IMR-90 (cell line): ENCODE measurements at regions not wholly inside any gene's neighbourhood (a gene's known extent, or its start where the extent isn't known, plus 50 kb on each side); places are given as distances from the start of the nearest gene placed in this dataset.

Source experiments
- ATAC-seq: fragments of 200-7000 bp; cut with Tn5 transposase; 2 replicates; pipeline ENCODE4 v1.9.1; 2020; ENCODE audit warnings: low read depth, mild to moderate bottlenecking, moderate library complexity
- BruUV-seq: library from RNA; stranded (reverse); fragments of 400-500 nt; replicated peaks from 2 replicates; lab custom pipeline; 2021; lab: Mats Ljungman, UMichigan
- CTCF ChIA-PET: fragments of 300-600 bp; formaldehyde crosslinking; extraction: SDS; loops from one replicate; lab custom pipeline; 2021; ENCODE audit warnings: antibody characterized with exemption; lab: Yijun Ruan, JAX
- POLR2A ChIA-PET: fragments of 300-600 bp; sonication (Branson Sonifier 250); formaldehyde crosslinking; loops from one replicate; lab custom pipeline; 2022; ENCODE audit warnings: antibody characterized with exemption; ENCODE audit not compliant: unreplicated experiment; lab: Charles Lee
- DNase-seq: peaks from one replicate; pipeline ENCODE4 v3.0.0; 2013
- H2AFZ ChIP-seq: replicated peaks from 2 replicates; pipeline ENCODE3; 2013; ENCODE audit warnings: low read length, mild to moderate bottlenecking; ENCODE audit not compliant: poor library complexity
- H2AK5ac ChIP-seq: 2 replicates; pipeline ENCODE4 v1.6.1; 2013; ENCODE audit warnings: low read depth, low read length, inconsistent platforms
- H2AK9ac ChIP-seq: replicated peaks from 2 replicates; pipeline ENCODE3; 2013; ENCODE audit warnings: mild to moderate bottlenecking, low read depth, low read length, moderate library complexity; ENCODE audit not compliant: poor library complexity
- H2BK120ac ChIP-seq: 2 replicates; pipeline ENCODE4 v1.6.1; 2013; ENCODE audit warnings: low read depth, low read length, inconsistent platforms
- H2BK15ac ChIP-seq: 3 replicates; pipeline ENCODE4 v1.6.1; 2013; ENCODE audit warnings: low read depth, low read length, inconsistent platforms
- H2BK20ac ChIP-seq: 2 replicates; pipeline ENCODE4 v1.6.1; 2013; ENCODE audit warnings: low read depth, mild to moderate bottlenecking, inconsistent platforms, low read length, moderate library complexity
- H2BK5ac ChIP-seq: 2 replicates; pipeline ENCODE4 v1.6.1; 2013; ENCODE audit warnings: mild to moderate bottlenecking, low read depth, low read length, inconsistent platforms; ENCODE audit not compliant: poor library complexity, severe bottlenecking
- H3K14ac ChIP-seq: replicated peaks from 2 replicates; pipeline ENCODE4 v1.6.1; 2013; ENCODE audit warnings: low read depth, low read length, inconsistent platforms
- H3K18ac ChIP-seq: 2 replicates; pipeline ENCODE4 v1.6.1; 2013; ENCODE audit warnings: low read depth, low read length, control low read depth
- H3K23ac ChIP-seq: 2 replicates; pipeline ENCODE4 v1.6.1; 2013; ENCODE audit warnings: low read depth, low read length, inconsistent platforms
- H3K27ac ChIP-seq: 2 replicates; pipeline ENCODE4 v1.5.1; 2013; ENCODE audit warnings: mild to moderate bottlenecking, control low read depth, low read length; ENCODE audit not compliant: insufficient read depth
- H3K27me3 ChIP-seq: 2 replicates; pipeline ENCODE4 v1.6.1; 2013; ENCODE audit warnings: low read length; ENCODE audit not compliant: control insufficient read depth, insufficient read depth
- H3K36me3 ChIP-seq: 2 replicates; pipeline ENCODE4 v1.6.1; 2013; ENCODE audit warnings: low read length, mixed read lengths; ENCODE audit not compliant: control insufficient read depth, insufficient read depth
- H3K4ac ChIP-seq: 2 replicates; pipeline ENCODE4 v1.6.1; 2013; ENCODE audit warnings: low read depth, low read length, inconsistent platforms
- H3K4me1 ChIP-seq: 2 replicates; pipeline ENCODE4 v1.6.1; 2013; ENCODE audit warnings: low read length, mixed read lengths; ENCODE audit not compliant: control insufficient read depth, insufficient read depth
- H3K4me2 ChIP-seq: 2 replicates; pipeline ENCODE4 v1.6.1; 2013; ENCODE audit warnings: low read depth, mild to moderate bottlenecking, control low read depth, low read length, moderate library complexity
- H3K4me3 ChIP-seq: 2 replicates; pipeline ENCODE4 v1.5.1; 2013; ENCODE audit warnings: low read depth, mild to moderate bottlenecking, control low read depth, low read length, moderate library complexity; ENCODE audit not compliant: insufficient read depth
- H3K56ac ChIP-seq: 2 replicates; pipeline ENCODE4 v1.6.1; 2013; ENCODE audit warnings: low read length, inconsistent platforms; ENCODE audit not compliant: insufficient read depth; ENCODE audit errors: extremely low read depth
- H3K79me1 ChIP-seq, 2 experiments: 2 replicates each; pipeline ENCODE4 v1.6.1; 2013; ENCODE audit warnings: low read length in 2 of 2, inconsistent platforms in 1 of 2, low read depth in 1 of 2
- H3K9ac ChIP-seq: 2 replicates; pipeline ENCODE4 v1.6.1; 2013; ENCODE audit warnings: low read depth, low read length, control low read depth
- H3K9me1 ChIP-seq: 2 replicates; pipeline ENCODE4 v1.6.1; 2013; ENCODE audit warnings: low read length, inconsistent platforms; ENCODE audit not compliant: insufficient read depth
- H3K9me3 ChIP-seq: 2 replicates; pipeline ENCODE4 v1.6.1; 2013; ENCODE audit warnings: low read length; ENCODE audit not compliant: control insufficient read depth, insufficient read depth
- H4K20me1 ChIP-seq: 2 replicates; pipeline ENCODE4 v1.6.1; 2013; ENCODE audit warnings: low read length, inconsistent platforms; ENCODE audit not compliant: insufficient read depth
- H4K5ac ChIP-seq: 2 replicates; pipeline ENCODE4 v1.6.1; 2013; ENCODE audit warnings: mild to moderate bottlenecking, low read depth, low read length, control low read depth
- H4K8ac ChIP-seq, 2 experiments: 2 replicates each; pipeline ENCODE4 v1.6.1; 2013; ENCODE audit warnings: low read depth in 2 of 2, low read length in 2 of 2, control low read depth in 1 of 2, inconsistent platforms in 1 of 2
- H4K91ac ChIP-seq: 2 replicates; pipeline ENCODE4 v1.6.1; 2013; ENCODE audit warnings: low read depth, low read length, inconsistent platforms; ENCODE audit not compliant: insufficient read depth
- BHLHE40 ChIP-seq: fragments of 150-350 bp; IDR thresholded peaks from 2 replicates; pipeline ENCODE4 v1.6.1; 2016; ENCODE audit warnings: mild to moderate bottlenecking, low read depth, low read length
- CEBPB ChIP-seq: IDR thresholded peaks from 2 replicates; pipeline ENCODE4 v1.6.1; 2012; ENCODE audit warnings: low read depth, low read length, improper control_type of control experiment
- CHD1 ChIP-seq: IDR thresholded peaks from 2 replicates; pipeline ENCODE4 v1.6.1; 2012; ENCODE audit warnings: low read depth, low read length, improper control_type of control experiment
- FOS ChIP-seq: fragments of 150-350 bp; IDR thresholded peaks from 2 replicates; pipeline ENCODE4 v1.6.1; 2016; ENCODE audit warnings: low read depth, low read length
- MAFK ChIP-seq: IDR thresholded peaks from 2 replicates; pipeline ENCODE4 v1.6.1; 2012; ENCODE audit warnings: low read depth, low read length, improper control_type of control experiment
- MAZ ChIP-seq: IDR thresholded peaks from 2 replicates; pipeline ENCODE4 v1.6.1; 2012; ENCODE audit warnings: low read depth, mild to moderate bottlenecking, low read length, improper control_type of control experiment, moderate library complexity, borderline replicate concordance
- MXI1 ChIP-seq: IDR thresholded peaks from 2 replicates; pipeline ENCODE4 v1.6.1; 2012; ENCODE audit warnings: low read depth, mild to moderate bottlenecking, low read length, moderate library complexity, borderline replicate concordance
- NFE2L2 ChIP-seq: fragments of 150-350 bp; IDR thresholded peaks from 2 replicates; pipeline ENCODE4 v1.6.1; 2016; ENCODE audit warnings: low read depth, mild to moderate bottlenecking, low read length
- POLR2A ChIP-seq: IDR thresholded peaks from 2 replicates; pipeline ENCODE4 v1.6.1; 2012; ENCODE audit warnings: mild to moderate bottlenecking, low read depth, low read length
- RAD21 ChIP-seq: IDR thresholded peaks from 2 replicates; pipeline ENCODE4 v1.6.1; 2012; ENCODE audit warnings: low read length, improper control_type of control experiment
- RCOR1 ChIP-seq: IDR thresholded peaks from 2 replicates; pipeline ENCODE4 v1.6.1; 2012; ENCODE audit warnings: mild to moderate bottlenecking, low read length, improper control_type of control experiment; ENCODE audit not compliant: insufficient replicate concordance
- RFX5 ChIP-seq: IDR thresholded peaks from 2 replicates; pipeline ENCODE4 v1.8.0; 2012; ENCODE audit warnings: low read depth, mild to moderate bottlenecking, low read length, moderate library complexity
- SMC3 ChIP-seq: fragments of 150-350 bp; IDR thresholded peaks from 2 replicates; pipeline ENCODE4 v1.6.1; 2016; ENCODE audit warnings: low read depth, mild to moderate bottlenecking, antibody characterized with exemption, low read length, moderate library complexity
- WGBS, 2 experiments: methylation state at CpG; one replicate each; pipeline versions ENCODE4 v1.1.5 to v1.1.7; 2013; ENCODE audit warnings: missing lambda C conversion rate in 2 of 2; ENCODE audit not compliant: insufficient read length in 1 of 2; ENCODE audit errors: extremely low coverage in 2 of 2; 5-methylcytosine and 5-hydroxymethylcytosine counted together
- dilution Hi-C: fragments of 300-500 bp; cut with HindIII; formaldehyde crosslinking; loops from one replicate; pipeline ENCODE4 v1.14.3; 2018; ENCODE audit warnings: low sequenced_read_pairs; ENCODE audit not compliant: unreplicated experiment
- in situ Hi-C: fragments of 300-500 bp; cut with MboI; formaldehyde crosslinking; loops from 3 replicates; pipeline ENCODE4 v1.14.3; 2019; ENCODE audit warnings: low sequenced_read_pairs, inconsistent platforms, mixed read lengths
- intact Hi-C: fragments of 100-400 bp; cut with micrococcal nuclease; formaldehyde crosslinking; loops from 2 replicates; pipeline ENCODE4 v1.10.0; 2022
- TF ChIP-seq, protein P1 (sequence below): fragments of 150-350 bp; IDR thresholded peaks from 2 replicates; pipeline ENCODE4 v1.6.1; 2016; ENCODE audit warnings: low read depth, mild to moderate bottlenecking, low read length, moderate library complexity, borderline replicate concordance
- TF ChIP-seq, protein P2 (sequence below): conservative IDR thresholded peaks from 2 replicates; pipeline ENCODE4 v1.5.1; 2012; ENCODE audit warnings: mild to moderate bottlenecking, low read depth, low read length, improper control_type of control experiment
- TF ChIP-seq, protein P3 (sequence below): fragments of 150-350 bp; IDR thresholded peaks from 2 replicates; pipeline ENCODE4 v1.6.1; 2017; ENCODE audit warnings: mild to moderate bottlenecking, antibody characterized with exemption, low read length, low read depth

DNA sequence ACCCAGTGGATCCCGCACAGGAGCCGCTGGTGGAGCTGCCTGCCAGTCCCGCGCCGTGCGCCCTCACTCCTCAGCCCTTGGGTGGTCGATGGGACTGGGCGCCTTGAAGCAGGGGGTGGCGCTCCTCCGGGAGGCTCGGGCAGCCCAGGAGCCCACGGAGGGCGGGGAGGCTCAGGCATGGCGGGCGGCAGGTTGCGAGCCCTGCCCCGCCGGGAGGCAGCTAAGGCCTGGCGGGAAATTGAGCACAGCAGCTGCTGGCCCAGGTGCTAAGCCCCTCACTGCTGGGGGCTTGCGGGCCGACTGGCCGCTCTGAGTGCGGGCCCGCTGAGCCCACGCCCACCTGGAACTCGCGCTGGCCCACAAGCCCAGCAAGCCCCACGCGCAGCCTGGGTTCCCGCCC is 127.1 kb upstream of the TMEM164 start:
- Histone ChIP-seq H3K23ac (no peak overlapping the region), H3K18ac (no peak overlapping the region), H4K8ac (no peak overlapping the region), H3K9ac (no peak overlapping the region), H3K9me1 (no peaks in the 10 kb centered on the region), H3K27me3 (no peaks in the 10 kb centered on the region; the same call in 1 of the 2 replicates), H3K56ac (no peak overlapping the region), H2AK9ac (no peak overlapping the region), H3K14ac (no peak overlapping the region), H4K20me1 (no peaks in the 10 kb centered on the region), H4K5ac (no peak overlapping the region), H3K36me3 (no peaks in the 10 kb centered on the region), H2BK120ac (no peak overlapping the region), H2BK15ac (no peak overlapping the region), H3K4me2 (no peak overlapping the region), H2AFZ (no peak overlapping the region), H3K4me1 (peaks cover 3% of the 10 kb centered on the region; the same call in 1 of the 2 replicates), H3K79me1 (no peaks in the 10 kb centered on the region), H2AK5ac (no peak overlapping the region), H2BK5ac (no peak overlapping the region), H3K9me3 (0 out of 2 replicates have a peak, but pooled peaks cover 2% of the 10 kb centered on the region), H2BK20ac (no peak overlapping the region), H4K91ac (no peak overlapping the region), H3K4ac (no peak overlapping the region), H3K27ac (no peak overlapping the region), H3K4me3 (no peak overlapping the region)
- intact Hi-C loops: no loop called here
- no TSS peak for BruUV-seq
- no peak for ATAC-seq
- in situ Hi-C loops: no loop called here
- TF ChIP-seq FOS (no peak), CHD1 (no peak), BHLHE40 (no peak), MAFK (no peak), SMC3 (no peak), MXI1 (no peak), RFX5 (no peak), POLR2A (no peak), MAZ (no peak), CEBPB (no peak), RAD21 (no peak), NFE2L2 (no peak), RCOR1 (no peak)
- TF ChIP-seq, protein P1, sequence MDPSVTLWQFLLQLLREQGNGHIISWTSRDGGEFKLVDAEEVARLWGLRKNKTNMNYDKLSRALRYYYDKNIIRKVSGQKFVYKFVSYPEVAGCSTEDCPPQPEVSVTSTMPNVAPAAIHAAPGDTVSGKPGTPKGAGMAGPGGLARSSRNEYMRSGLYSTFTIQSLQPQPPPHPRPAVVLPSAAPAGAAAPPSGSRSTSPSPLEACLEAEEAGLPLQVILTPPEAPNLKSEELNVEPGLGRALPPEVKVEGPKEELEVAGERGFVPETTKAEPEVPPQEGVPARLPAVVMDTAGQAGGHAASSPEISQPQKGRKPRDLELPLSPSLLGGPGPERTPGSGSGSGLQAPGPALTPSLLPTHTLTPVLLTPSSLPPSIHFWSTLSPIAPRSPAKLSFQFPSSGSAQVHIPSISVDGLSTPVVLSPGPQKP: no peak
- TF ChIP-seq, protein P2, sequence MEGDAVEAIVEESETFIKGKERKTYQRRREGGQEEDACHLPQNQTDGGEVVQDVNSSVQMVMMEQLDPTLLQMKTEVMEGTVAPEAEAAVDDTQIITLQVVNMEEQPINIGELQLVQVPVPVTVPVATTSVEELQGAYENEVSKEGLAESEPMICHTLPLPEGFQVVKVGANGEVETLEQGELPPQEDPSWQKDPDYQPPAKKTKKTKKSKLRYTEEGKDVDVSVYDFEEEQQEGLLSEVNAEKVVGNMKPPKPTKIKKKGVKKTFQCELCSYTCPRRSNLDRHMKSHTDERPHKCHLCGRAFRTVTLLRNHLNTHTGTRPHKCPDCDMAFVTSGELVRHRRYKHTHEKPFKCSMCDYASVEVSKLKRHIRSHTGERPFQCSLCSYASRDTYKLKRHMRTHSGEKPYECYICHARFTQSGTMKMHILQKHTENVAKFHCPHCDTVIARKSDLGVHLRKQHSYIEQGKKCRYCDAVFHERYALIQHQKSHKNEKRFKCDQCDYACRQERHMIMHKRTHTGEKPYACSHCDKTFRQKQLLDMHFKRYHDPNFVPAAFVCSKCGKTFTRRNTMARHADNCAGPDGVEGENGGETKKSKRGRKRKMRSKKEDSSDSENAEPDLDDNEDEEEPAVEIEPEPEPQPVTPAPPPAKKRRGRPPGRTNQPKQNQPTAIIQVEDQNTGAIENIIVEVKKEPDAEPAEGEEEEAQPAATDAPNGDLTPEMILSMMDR: no peak
- TF ChIP-seq, protein P3, sequence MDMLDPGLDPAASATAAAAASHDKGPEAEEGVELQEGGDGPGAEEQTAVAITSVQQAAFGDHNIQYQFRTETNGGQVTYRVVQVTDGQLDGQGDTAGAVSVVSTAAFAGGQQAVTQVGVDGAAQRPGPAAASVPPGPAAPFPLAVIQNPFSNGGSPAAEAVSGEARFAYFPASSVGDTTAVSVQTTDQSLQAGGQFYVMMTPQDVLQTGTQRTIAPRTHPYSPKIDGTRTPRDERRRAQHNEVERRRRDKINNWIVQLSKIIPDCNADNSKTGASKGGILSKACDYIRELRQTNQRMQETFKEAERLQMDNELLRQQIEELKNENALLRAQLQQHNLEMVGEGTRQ: no peak
- 86% methylated on average over 7 of the region's 30 CpGs; no CpG with 5 or more reads in 1 of the 2 experiments for WGBS, 2 experiments
- DNase-seq: no peak
- CTCF ChIA-PET: no interaction called here
- POLR2A ChIA-PET: no interaction called here
- dilution Hi-C loops: no loop called here
